Upper lobe of left lung (tissue), 4 donors: ENCODE measurements at regions not wholly inside any gene's neighbourhood (a gene's known extent, or its start where the extent isn't known, plus 50 kb on each side); places are given as distances from the start of the nearest gene placed in this dataset.
"Not testable (repeated sequence)": the region's sequence is repeated elsewhere in the genome, so short reads cannot be mapped to it uniquely, and the experiment has no call there.

ENCODE experiments used
- CTCF ChIP-seq, 6 experiments: fragments of 450-650 bp in 4 of 6; fragments of 200-600 bp in 2 of 6; sonication (generic) in 2 of 6; IDR thresholded peaks; one replicate each; pipeline ENCODE4 v1.5.1; 2016 to 2019; ENCODE audit warnings: antibody characterized with exemption in 6 of 6
- EP300 ChIP-seq, 4 donors: sonication (generic); formaldehyde crosslinking; IDR thresholded peaks; one replicate each; pipeline ENCODE4 v1.5.1; 2017; ENCODE audit warnings: antibody characterized with exemption in 4 of 4, control low read depth in 2 of 4

- not testable (repeated sequence) for TF ChIP-seq EP300, CTCF (IDR thresholded peaks at IDR 0.05)
These were observed 109.1 kb upstream of the ZNF827 start for GRCh38 chr4:146047768-146048167.
